RKO (cell line): ENCODE measurements at regions not wholly inside any gene's neighbourhood (a gene's known extent, or its start where the extent isn't known, plus 50 kb on each side); places are given as distances from the start of the nearest gene placed in this dataset.

Experiments
- DNase-seq: peaks from one replicate; pipeline ENCODE4 v3.0.0-alpha.2; 2016; ENCODE audit warnings: low spot score

- DNase-seq: no peak
These were observed 450.8 kb downstream of the MCTP2 start for GRCh38 chr15:94682171-94682570.

- no peak for DNase-seq
These were observed 452.5 kb downstream of the MCTP2 start for GRCh38 chr15:94683902-94684301.

- no peak for DNase-seq
These were observed 459.8 kb downstream of the MCTP2 start for GRCh38 chr15:94691169-94691568.

DNA sequence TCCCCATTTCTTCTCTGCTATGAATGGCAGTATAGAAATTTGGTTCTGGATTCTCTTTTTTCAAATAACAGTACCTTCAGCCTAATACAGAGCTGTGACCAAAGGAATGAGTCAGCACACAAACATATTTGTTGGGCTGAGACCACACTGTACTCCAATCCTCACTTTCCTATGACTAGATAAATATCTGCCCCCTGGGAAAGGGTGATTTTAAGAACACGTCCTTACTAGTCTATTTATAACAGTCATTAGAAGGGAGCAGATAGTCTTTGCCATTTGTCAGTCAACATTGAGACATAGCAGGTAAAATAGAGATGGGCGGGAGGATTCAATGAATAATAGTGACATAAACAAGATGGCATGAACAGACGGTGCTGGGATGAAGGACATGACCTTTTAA, 461.3 kb downstream of the MCTP2 start:
- no peak for DNase-seq

GRCh38 chr15:94700211-94700610, 468.9 kb downstream of the MCTP2 start:
- DNase-seq: no peak

DNA sequence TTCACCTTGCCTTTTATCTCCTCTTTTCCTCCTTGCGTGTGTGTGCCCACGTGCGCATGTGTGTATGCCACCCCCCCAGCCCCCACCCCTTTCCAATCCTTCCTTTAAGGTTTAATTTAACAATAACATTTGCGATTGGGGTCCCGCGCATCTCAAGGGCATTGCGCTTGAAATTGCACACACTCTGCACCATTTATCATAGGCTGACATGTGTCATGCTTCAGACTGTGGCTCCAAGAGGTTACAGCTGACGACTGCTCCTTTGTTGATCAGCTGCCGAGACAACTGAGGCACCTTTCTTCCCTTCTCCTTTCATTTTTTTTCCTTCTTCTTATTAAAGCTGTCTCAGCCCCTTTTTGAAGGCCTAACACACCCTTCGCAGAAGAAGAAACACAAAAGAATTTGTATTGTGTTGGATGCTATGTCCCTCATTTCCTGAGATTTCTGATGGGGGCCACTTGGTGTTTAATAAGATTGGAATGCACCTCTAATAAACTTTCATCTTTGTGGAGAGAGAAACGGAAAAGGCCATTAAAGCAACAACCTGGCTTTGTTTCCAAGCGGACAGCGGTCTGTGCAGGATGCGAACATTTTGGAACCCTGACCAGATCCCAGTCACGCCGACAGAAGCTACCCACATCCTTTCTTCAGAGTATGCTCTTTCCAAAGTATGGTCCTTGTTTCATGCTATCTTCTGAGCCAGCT, 470.1 kb downstream of the MCTP2 start:
- no peak for DNase-seq

DNA sequence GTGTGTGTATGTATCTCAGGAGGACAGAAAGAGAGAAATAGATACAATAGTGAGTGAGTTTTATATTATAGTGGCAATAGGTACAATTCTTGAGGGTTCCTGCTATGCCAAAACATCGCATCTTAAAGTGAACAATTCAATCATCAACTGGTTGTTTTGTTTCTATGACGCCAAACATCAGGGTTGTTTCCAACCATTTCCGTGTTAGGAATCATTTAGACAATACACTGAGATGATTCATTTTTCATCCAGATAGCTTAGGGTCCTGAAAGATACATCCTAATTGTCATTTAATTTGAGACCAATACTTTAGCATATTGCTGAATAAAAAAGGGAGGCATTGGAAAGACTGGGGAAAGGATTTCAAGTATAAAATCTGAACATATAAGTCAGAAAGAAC, 472.2 kb downstream of the MCTP2 start:
- no peak for DNase-seq

DNA sequence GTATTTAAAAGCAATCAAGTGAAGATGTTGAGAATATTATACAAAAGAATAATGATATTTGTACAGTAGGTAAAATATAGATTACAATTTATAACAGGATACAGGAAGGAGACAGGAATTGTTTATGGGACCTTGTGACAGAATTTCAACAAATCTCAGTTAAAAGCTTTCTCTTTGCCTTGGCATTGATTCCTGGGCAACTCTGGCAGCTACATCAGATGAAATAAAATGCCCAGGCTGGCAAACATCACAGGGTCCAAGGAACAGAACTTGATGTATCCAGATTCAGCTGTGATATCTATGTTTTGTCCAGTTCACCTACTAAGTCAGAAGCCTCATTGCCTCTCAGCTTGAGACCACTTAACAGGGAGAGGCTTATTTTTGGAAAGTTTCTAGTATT, 473.1 kb downstream of the MCTP2 start:
- DNase-seq: no peak

GRCh38 chr15:94704946-94705345, 473.6 kb downstream of the MCTP2 start:
- no peak for DNase-seq

DNA sequence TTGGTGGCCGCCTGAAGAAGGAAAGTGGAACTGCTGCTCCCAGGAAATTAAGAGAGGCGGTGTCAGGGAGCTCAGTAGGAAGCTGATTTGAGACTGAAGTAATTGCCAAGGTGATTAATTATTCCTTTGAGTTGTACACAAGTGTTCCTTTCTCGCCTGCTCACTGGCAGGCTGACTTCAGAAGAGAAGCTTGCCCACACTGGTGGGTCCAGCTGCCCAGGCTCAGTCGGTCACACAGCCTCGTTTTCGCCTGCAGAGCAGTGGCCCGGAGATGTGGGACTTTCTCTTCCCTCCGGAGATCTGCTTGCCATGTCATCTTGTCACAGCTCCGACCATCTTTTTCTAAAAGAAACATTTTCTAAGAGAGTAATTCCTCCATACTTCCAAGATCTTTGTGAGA, 478.0 kb downstream of the MCTP2 start:
- DNase-seq: no peak

DNA sequence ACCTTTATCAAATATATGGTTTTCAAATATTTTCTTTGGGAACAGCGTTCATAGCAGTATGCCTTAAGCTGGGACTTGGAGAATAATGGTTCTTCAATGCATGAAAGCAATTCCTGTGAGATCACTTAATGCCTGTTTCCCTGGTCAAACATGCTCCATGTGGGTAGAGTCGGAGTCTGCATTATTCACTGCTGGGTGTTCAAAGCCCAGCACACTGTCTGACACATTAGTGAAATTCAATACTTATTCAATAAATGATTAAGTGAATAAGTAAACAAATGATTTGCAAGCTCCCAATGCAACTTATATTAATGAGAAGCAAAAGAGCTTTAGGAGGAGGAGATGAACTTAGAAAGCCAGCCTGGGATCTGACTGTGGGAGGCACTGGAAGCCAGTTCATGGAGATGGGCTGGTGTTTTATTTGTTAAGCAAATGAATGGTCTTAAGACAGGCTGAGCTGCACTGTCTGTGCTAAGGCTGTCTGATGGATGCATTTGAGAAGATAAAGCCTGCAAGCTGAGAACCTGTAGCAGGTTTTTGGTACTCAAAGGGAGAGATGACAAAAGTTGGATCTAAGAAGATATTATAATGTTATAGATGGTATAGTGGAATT, 490.8 kb downstream of the MCTP2 start:
- DNase-seq: no peak

GRCh38 chr15:94723801-94724200, 492.4 kb downstream of the MCTP2 start:
- no peak for DNase-seq

GRCh38 chr15:94731286-94731685, 499.9 kb downstream of the MCTP2 start:
- no peak for DNase-seq

GRCh38 chr15:94734460-94734859, 503.1 kb downstream of the MCTP2 start:
- DNase-seq: no peak

- no peak for DNase-seq
These were observed 504.9 kb downstream of the MCTP2 start for GRCh38 chr15:94736236-94736635.

GRCh38 chr15:94739639-94740038, 508.3 kb downstream of the MCTP2 start:
- DNase-seq: no peak

- DNase-seq: no peak
These were observed 509.1 kb downstream of the MCTP2 start for GRCh38 chr15:94740469-94740868.

DNA sequence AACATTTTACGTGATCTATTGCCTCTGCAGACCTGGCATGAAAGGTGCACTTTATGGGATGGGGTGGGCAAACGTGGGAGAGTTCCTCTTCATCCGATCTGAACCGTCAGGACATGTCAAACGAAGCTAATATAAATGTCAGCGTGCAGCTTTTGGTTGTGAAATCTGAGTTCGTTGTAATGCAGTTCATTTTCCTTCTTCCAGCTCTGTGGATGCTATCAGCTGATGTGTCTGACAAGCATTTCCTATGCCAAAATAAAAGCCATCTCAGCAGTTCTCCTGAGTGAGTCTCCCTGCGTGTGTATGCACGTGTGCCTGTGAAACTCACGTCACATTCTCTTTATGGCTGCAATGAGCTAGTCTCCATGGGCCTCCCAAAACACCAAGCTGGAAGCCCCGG, 512.3 kb downstream of the MCTP2 start:
- no peak for DNase-seq

DNA sequence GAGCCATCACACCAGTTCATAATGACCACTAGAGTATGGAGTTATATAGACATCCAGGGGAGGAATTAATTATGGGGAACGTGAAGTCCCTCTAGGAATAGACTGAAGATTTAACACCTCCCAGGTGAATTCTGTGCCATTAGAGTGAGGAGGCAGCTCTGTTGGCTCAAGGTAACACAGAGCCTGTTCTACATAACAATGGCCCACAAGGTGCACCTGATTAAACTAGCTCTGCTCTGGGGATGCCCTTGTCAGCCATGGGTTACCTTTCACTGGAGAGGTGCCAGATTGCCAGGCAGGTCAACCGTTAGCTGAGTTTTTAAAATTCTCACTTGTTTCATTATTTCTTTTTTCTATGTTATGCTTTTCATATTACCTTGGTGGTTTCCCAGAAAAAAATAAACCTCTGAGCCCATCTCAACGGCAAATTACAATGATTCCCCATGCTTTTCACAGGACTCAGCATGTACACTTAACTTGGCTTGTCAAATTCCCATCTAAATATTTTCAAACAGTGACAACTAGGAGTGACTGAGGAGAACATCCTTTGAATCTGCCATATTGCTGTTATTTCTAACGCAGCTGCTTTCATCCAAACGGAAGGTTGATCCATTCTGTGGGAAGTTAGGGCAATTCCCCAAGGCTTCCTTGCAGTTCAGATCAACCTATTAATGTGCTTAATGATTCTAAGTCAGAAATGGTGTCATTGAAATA, 512.9 kb downstream of the MCTP2 start:
- no peak for DNase-seq

DNA sequence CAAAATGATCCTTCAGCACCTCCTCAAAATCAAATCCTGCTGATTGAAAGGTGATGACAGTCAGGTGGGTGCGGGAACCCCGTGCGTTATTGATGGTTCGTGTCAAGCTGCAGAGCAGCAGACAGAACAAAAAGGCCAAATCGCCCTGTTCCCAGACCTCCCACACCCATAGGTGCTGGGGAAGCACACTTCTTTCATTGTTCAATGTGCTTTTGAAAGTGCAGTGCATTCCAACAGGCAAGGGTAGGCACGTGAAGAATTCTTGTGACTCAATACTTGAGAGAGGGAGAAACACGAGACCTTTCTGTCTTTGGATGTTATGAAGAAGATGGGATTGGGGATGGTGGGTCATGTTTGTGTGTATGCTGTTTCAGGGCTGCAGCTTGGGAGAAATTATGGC, 514.0 kb downstream of the MCTP2 start:
- DNase-seq: no peak

DNA sequence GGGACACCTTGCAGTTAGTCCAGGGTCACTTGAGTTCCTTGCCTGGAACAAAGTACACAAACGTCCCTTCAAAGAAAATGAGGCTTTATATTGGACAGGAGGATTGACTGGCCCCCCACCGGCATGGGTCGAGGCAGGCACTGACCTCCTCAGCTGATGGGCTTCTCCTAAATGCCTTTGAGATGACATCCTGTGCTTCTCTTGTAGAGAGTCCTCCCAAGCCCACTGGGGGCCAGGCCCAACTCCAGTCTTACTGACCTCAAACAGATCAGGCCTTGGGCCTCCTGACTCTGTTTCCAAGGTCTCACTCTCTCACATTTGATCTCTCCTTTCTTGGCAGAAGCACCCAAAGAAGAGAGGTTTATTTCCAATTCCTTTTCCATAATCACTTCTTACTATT, 516.1 kb downstream of the MCTP2 start:
- DNase-seq: no peak

DNA sequence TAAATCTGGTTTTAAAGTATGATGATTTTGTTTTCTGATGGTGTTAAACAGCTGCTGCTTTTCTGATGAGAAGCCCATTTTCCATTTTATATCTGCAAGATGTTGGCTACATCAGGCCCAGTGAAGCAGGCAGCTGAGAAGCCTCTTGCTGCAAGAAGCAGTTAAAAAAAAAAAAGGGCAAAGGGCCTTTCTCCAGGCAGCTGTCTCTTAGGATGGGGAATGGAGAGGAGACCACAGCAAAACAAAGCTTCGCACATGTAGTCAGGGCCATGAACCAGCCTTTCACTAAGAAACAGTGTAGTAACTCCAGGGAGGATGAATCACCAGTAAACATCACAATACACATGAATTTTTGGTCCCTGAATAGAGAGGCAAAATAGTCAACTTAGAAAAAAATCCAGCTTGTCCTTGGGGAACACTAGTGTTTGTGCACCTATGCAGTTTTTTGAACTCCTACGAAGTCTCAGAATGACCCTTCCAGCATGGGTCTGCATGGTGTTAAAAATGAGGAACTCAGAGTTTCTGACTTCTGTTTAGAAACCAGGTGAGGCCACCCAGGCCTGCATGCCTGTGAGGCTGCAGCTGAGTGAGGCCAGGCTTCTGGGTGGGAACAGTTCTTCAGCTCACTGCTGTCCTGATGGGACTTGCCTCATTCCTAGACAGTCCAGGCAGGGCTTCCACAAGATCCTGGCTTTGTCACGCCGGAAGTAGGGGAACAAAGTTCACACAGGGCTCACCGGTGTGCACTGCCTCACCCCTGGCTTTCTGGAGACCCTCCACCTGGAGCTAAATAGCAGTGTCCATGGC, 518.7 kb downstream of the MCTP2 start:
- DNase-seq: no peak

GRCh38 chr15:94760348-94760747, 529.0 kb downstream of the MCTP2 start:
- no peak for DNase-seq
